Glutamatergic neuron (in vitro differentiated cells): ENCODE measurements at regions not wholly inside any gene's neighbourhood (a gene's known extent, or its start where the extent isn't known, plus 50 kb on each side); places are given as distances from the start of the nearest gene placed in this dataset.

Experiments
- DNase-seq: peaks from one replicate; pipeline ENCODE4 v3.0.0; 2022
- H3K27ac Mint-ChIP-seq: one replicate; pipeline ENCODE4 v1.8.0; 2020; ENCODE audit warnings: mild to moderate bottlenecking, mixed read lengths, inconsistent platforms; ENCODE audit not compliant: unreplicated experiment
- H3K27me3 Mint-ChIP-seq: one replicate; pipeline ENCODE4 v1.8.0; 2020; ENCODE audit warnings: mild to moderate bottlenecking, moderate library complexity, mixed read lengths, inconsistent platforms; ENCODE audit not compliant: unreplicated experiment
- H3K36me3 Mint-ChIP-seq: one replicate; pipeline ENCODE4 v1.8.0; 2020; ENCODE audit warnings: mild to moderate bottlenecking, mixed read lengths, inconsistent platforms; ENCODE audit not compliant: unreplicated experiment
- H3K4me1 Mint-ChIP-seq: one replicate; pipeline ENCODE4 v1.8.0; 2020; ENCODE audit warnings: mild to moderate bottlenecking, low read depth, mixed read lengths, inconsistent platforms; ENCODE audit not compliant: unreplicated experiment
- H3K4me3 Mint-ChIP-seq: one replicate; pipeline ENCODE4 v1.8.0; 2020; ENCODE audit warnings: mild to moderate bottlenecking, mixed read lengths, inconsistent platforms; ENCODE audit not compliant: unreplicated experiment
- H3K9me3 Mint-ChIP-seq: one replicate; pipeline ENCODE4 v1.8.0; 2020; ENCODE audit warnings: mild to moderate bottlenecking, moderate library complexity, mixed read lengths, inconsistent platforms; ENCODE audit not compliant: unreplicated experiment
- CTCF ChIP-seq: fragments of 200-600 bp; sonication (generic); IDR thresholded peaks from one replicate; pipeline ENCODE4 v1.5.0; 2021; ENCODE audit not compliant: partially characterized antibody, unreplicated experiment

- Mint-ChIP-seq H3K27ac (no peak overlapping the region), H3K36me3 (no peaks in the 10 kb centered on the region), H3K9me3 (no peaks in the 10 kb centered on the region), H3K4me1 (no peaks in the 10 kb centered on the region), H3K27me3 (no peaks in the 10 kb centered on the region), H3K4me3 (no peak overlapping the region)
- TF ChIP-seq CTCF, result no peak
- DNase-seq, result no peak
Observed at GRCh38 chr10:111356571-111356970, 279.7 kb downstream of the ADRA2A start.

DNA sequence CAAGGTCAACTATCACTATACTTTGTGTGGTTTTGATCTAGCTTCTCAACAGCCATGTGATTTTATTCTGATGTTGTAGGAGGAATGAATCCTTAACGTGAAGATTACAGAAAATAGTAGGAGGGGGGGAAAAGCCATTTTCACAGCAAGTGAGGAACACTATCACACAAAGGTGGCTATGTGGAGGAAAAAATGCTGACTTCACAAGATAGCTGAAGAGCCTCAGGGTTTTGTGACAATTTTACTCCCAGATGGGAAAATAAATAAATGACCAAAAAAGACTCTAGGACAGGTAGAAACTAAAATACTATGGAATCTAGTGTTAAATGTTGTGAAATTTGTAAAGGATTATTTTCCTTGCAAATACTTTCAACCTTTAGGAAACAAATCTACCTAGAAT, 281.0 kb downstream of the ADRA2A start:
- H3K4me3 Mint-ChIP-seq, result no peak overlapping the region
- TF ChIP-seq CTCF, result no peak
- no peak overlapping the region for H3K27ac Mint-ChIP-seq
- no peaks in the 10 kb centered on the region for H3K27me3 Mint-ChIP-seq
- no peaks in the 10 kb centered on the region for H3K36me3 Mint-ChIP-seq
- no peaks in the 10 kb centered on the region for H3K4me1 Mint-ChIP-seq
- no peaks in the 10 kb centered on the region for H3K9me3 Mint-ChIP-seq
- no peak for DNase-seq

GRCh38 chr10:111360260-111360925, 283.6 kb downstream of the ADRA2A start:
- no peaks in the 10 kb centered on the region for H3K27me3 Mint-ChIP-seq
- no peak overlapping the region for H3K27ac Mint-ChIP-seq
- peak; percentile 17 for TF ChIP-seq CTCF
- no peaks in the 10 kb centered on the region for H3K36me3 Mint-ChIP-seq
- H3K4me1 Mint-ChIP-seq, result no peaks in the 10 kb centered on the region
- no peaks in the 10 kb centered on the region for H3K9me3 Mint-ChIP-seq
- peak; percentile 47 for DNase-seq
- no peak overlapping the region for H3K4me3 Mint-ChIP-seq

DNA sequence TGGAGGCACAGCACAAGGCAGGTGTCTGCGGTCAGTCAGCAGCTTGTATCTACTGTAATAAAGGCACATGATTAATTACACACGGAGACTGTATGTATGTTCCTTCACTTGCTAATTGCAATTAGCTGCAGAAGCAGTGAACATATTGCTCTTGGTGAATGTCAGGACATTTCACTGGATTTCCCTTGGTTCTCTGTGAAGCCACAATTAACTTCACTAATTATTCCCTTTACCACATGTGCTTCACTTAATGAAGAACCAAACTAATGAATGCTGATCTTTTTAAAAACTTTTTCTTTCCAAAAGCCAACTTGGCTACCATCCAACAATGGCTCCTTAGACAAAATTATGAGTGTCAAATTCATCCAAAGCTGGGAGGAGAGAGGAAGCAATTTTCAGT, 290.7 kb downstream of the ADRA2A start:
- H3K36me3 Mint-ChIP-seq, result no peaks in the 10 kb centered on the region
- no peaks in the 10 kb centered on the region for H3K4me1 Mint-ChIP-seq
- no peak overlapping the region for H3K27ac Mint-ChIP-seq
- peaks cover 2% of the 10 kb centered on the region for H3K9me3 Mint-ChIP-seq
- DNase-seq, result no peak
- H3K4me3 Mint-ChIP-seq, result no peak overlapping the region
- H3K27me3 Mint-ChIP-seq, result peaks cover 3% of the 10 kb centered on the region
- no peak for TF ChIP-seq CTCF

DNA sequence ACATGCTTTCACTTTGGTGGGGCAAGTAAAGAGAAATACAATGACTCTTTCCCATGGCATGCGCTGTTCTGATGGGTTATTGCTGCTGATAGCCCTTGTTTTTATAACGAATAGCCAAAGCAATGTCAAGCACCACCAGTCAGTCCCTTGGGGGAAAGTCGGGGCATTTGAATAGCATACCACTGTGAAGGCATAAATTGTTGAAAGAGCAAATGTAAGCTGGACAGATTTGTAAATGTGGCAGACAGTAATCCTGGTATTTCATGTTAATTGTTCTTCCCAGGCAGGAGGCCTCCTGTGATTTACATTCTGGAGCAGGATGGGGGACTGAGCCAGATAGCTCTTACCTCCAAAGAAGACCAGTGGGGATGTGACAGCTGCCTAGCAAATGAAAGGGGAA, 293.3 kb downstream of the ADRA2A start:
- H3K36me3 Mint-ChIP-seq, result no peaks in the 10 kb centered on the region
- no peaks in the 10 kb centered on the region for H3K4me1 Mint-ChIP-seq
- TF ChIP-seq CTCF, result no peak
- peaks cover 3% of the 10 kb centered on the region for H3K27me3 Mint-ChIP-seq
- no peak overlapping the region for H3K4me3 Mint-ChIP-seq
- peaks cover 2% of the 10 kb centered on the region for H3K9me3 Mint-ChIP-seq
- H3K27ac Mint-ChIP-seq, result no peak overlapping the region
- DNase-seq, result no peak
